GM21717 (cell line): ENCODE measurements at regions not wholly inside any gene's neighbourhood (a gene's known extent, or its start where the extent isn't known, plus 50 kb on each side); places are given as distances from the start of the nearest gene placed in this dataset.

Experiments
- ATAC-seq: cut with Tn5 transposase; IDR thresholded peaks from one replicate; pipeline ENCODE4 v1.9.1; 2021; ENCODE audit warnings: mild to moderate bottlenecking, moderate library complexity; ENCODE audit not compliant: unreplicated experiment

- ATAC-seq = no peak
Measured at GRCh38 chr2:59561281-59561680, 992.2 kb downstream of the BCL11A start.

- no peak for ATAC-seq
Measured at GRCh38 chr2:59560769-59561168, 992.7 kb downstream of the BCL11A start.

GRCh38 chr2:59540864-59541263, 1012.6 kb downstream of the BCL11A start:
- ATAC-seq = no peak

- ATAC-seq = no peak
Measured at GRCh38 chr2:59538398-59538911, 1015.0 kb downstream of the BCL11A start.

- no peak for ATAC-seq
Measured at GRCh38 chr2:59532808-59533207, 1020.6 kb downstream of the BCL11A start.

- no peak for ATAC-seq
Measured at GRCh38 chr2:59530258-59530657, 1023.2 kb downstream of the BCL11A start.

- no peak for ATAC-seq
Measured at GRCh38 chr2:59529726-59530125, 1023.7 kb downstream of the BCL11A start.

- ATAC-seq = no peak
Measured at GRCh38 chr2:59528525-59528924, 1024.9 kb downstream of the BCL11A start.

- ATAC-seq = no peak
Measured at GRCh38 chr2:59502981-59503380, 1050.5 kb downstream of the BCL11A start.

- no peak for ATAC-seq
Measured at GRCh38 chr2:59490994-59491393, 1062.5 kb downstream of the BCL11A start.

GRCh38 chr2:59490192-59490591, 1063.3 kb downstream of the BCL11A start:
- ATAC-seq = no peak

- ATAC-seq = no peak
Measured at GRCh38 chr2:59484673-59485072, 1068.8 kb downstream of the BCL11A start.

GRCh38 chr2:59463426-59463825, 1090.0 kb downstream of the BCL11A start:
- ATAC-seq = no peak

- ATAC-seq = no peak
Measured at GRCh38 chr2:59462422-59463197, 1090.8 kb downstream of the BCL11A start.

- ATAC-seq = no peak
Measured at GRCh38 chr2:59461127-59461526, 1092.3 kb downstream of the BCL11A start.

- no peak for ATAC-seq
Measured at GRCh38 chr2:59458800-59459199, 1094.7 kb downstream of the BCL11A start.

- no peak for ATAC-seq
Measured at GRCh38 chr2:59456285-59456684, 1097.2 kb downstream of the BCL11A start.

- ATAC-seq = no peak
Measured at GRCh38 chr2:59449274-59449673, 1104.2 kb downstream of the BCL11A start.

GRCh38 chr2:59440491-59440890, 1113.0 kb downstream of the BCL11A start:
- ATAC-seq = no peak

- ATAC-seq = no peak
Measured at GRCh38 chr2:59435635-59436034, 1117.8 kb downstream of the BCL11A start.

GRCh38 chr2:59428940-59429339, 1124.5 kb downstream of the BCL11A start:
- no peak for ATAC-seq

GRCh38 chr2:59427980-59428379, 1125.5 kb downstream of the BCL11A start:
- ATAC-seq = no peak

GRCh38 chr2:59425247-59425646, 1128.2 kb downstream of the BCL11A start:
- ATAC-seq = no peak
